ENCODE measurements at regions not wholly inside any gene's neighbourhood (a gene's known extent, or its start where the extent isn't known, plus 50 kb on each side); places are given as distances from the start of the nearest gene placed in this dataset.

DNA sequence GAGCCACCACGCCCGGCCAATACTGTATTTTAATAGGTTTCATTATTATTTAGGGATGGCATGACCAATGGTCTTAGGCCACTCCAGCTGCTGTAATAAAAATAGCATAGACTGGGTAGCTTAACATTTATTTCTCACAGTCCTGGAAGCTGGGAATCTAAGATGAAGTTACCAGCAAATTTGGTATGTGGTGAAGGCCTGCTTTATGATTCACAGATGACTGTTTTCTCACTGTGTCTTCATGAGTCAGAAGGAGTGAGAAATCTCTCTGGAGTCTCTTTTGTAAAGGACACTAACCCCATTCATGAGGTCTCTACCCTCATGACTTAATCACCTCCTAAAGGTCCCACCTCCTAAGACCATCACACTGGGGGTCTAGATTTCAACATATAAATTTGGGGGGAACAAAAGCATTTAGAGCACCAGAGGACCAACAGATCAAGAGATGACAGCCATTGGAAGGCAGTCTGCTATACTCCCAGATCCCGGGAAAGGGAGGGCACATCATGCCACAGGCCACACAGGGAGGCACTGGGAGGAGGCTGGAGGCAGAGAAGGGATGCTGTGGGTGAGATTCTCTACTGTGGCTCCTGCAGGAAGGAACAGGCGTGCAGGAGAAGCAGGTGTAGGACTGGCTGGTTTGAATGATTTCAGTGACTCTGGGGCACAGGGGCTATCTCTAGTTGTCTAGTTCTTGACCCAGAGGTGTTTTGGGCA lies 335.8 kb upstream of the SFRP2 start:
- TF ChIP-seq, protein P1, sequence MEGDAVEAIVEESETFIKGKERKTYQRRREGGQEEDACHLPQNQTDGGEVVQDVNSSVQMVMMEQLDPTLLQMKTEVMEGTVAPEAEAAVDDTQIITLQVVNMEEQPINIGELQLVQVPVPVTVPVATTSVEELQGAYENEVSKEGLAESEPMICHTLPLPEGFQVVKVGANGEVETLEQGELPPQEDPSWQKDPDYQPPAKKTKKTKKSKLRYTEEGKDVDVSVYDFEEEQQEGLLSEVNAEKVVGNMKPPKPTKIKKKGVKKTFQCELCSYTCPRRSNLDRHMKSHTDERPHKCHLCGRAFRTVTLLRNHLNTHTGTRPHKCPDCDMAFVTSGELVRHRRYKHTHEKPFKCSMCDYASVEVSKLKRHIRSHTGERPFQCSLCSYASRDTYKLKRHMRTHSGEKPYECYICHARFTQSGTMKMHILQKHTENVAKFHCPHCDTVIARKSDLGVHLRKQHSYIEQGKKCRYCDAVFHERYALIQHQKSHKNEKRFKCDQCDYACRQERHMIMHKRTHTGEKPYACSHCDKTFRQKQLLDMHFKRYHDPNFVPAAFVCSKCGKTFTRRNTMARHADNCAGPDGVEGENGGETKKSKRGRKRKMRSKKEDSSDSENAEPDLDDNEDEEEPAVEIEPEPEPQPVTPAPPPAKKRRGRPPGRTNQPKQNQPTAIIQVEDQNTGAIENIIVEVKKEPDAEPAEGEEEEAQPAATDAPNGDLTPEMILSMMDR (IDR thresholded peaks at IDR 0.05; ENCODE audit: insufficient read depth, low read length, poor library complexity, severe bottlenecking): no peak
- TF ChIP-seq EZH2phosphoT487 (conservative IDR thresholded peaks at IDR 0.05; ENCODE audit: low read length): no peak
